Neural crest cell (in vitro differentiated cells): ENCODE measurements at regions not wholly inside any gene's neighbourhood (a gene's known extent, or its start where the extent isn't known, plus 50 kb on each side); places are given as distances from the start of the nearest gene placed in this dataset.

ENCODE experiments used
- DNase-seq: peaks from one replicate; pipeline ENCODE4 v3.0.0; 2021; ENCODE audit warnings: low read depth, mixed read lengths, low spot score
- H3K27ac Mint-ChIP-seq: one replicate; pipeline ENCODE4 v1.8.0; 2021; ENCODE audit warnings: mild to moderate bottlenecking, mixed read lengths; ENCODE audit not compliant: unreplicated experiment
- H3K27me3 Mint-ChIP-seq: 2 replicates; pipeline ENCODE4 v1.8.0; 2021; ENCODE audit warnings: low read depth, mild to moderate bottlenecking, mixed read lengths
- H3K36me3 Mint-ChIP-seq: 2 replicates; pipeline ENCODE4 v1.8.0; 2021; ENCODE audit warnings: low read depth, mild to moderate bottlenecking, mixed read lengths
- H3K4me1 Mint-ChIP-seq: 2 replicates; pipeline ENCODE4 v1.8.0; 2021; ENCODE audit warnings: mixed read lengths
- H3K4me3 Mint-ChIP-seq: one replicate; pipeline ENCODE4 v1.8.0; 2021; ENCODE audit warnings: mild to moderate bottlenecking, mixed read lengths
- H3K9me3 Mint-ChIP-seq: 2 replicates; pipeline ENCODE4 v1.8.0; 2021; ENCODE audit warnings: mixed read lengths
- TF ChIP-seq, protein P1 (sequence below): fragments of 200-600 bp; sonication (generic); conservative IDR thresholded peaks from 2 replicates; pipeline ENCODE4 v1.5.0; 2021; ENCODE audit warnings: antibody characterized with exemption, mild to moderate bottlenecking

DNA sequence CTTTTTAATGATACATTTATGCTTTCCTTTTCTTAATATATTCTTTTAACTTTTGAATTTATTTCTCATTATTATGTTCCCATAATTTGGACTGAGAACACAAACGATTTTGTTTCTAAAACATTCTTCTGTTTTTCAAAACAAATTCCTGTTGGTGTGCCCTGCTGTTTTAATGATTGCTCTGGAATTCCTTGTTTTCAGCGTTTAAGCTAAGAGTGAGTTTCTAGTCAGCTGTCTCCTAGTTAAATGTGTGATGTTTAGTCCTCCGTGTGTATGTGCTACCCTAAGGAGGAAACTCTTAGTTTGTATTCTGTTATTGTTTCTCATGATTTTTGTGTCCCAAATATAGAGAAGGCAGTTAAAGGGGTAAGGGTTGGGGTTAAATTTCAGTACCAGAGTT, 306.1 kb upstream of the RGS17 start:
- Mint-ChIP-seq H3K9me3 (no peaks in the 10 kb centered on the region), H3K4me3 (no peak overlapping the region), H3K27ac (peak overlapping the region; percentile 47), H3K27me3 (no peaks in the 10 kb centered on the region), H3K4me1 (peaks cover 4% of the 10 kb centered on the region), H3K36me3 (no peaks in the 10 kb centered on the region)
- TF ChIP-seq, protein P1, sequence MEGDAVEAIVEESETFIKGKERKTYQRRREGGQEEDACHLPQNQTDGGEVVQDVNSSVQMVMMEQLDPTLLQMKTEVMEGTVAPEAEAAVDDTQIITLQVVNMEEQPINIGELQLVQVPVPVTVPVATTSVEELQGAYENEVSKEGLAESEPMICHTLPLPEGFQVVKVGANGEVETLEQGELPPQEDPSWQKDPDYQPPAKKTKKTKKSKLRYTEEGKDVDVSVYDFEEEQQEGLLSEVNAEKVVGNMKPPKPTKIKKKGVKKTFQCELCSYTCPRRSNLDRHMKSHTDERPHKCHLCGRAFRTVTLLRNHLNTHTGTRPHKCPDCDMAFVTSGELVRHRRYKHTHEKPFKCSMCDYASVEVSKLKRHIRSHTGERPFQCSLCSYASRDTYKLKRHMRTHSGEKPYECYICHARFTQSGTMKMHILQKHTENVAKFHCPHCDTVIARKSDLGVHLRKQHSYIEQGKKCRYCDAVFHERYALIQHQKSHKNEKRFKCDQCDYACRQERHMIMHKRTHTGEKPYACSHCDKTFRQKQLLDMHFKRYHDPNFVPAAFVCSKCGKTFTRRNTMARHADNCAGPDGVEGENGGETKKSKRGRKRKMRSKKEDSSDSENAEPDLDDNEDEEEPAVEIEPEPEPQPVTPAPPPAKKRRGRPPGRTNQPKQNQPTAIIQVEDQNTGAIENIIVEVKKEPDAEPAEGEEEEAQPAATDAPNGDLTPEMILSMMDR, result no peak
- DNase-seq, result no peak

DNA sequence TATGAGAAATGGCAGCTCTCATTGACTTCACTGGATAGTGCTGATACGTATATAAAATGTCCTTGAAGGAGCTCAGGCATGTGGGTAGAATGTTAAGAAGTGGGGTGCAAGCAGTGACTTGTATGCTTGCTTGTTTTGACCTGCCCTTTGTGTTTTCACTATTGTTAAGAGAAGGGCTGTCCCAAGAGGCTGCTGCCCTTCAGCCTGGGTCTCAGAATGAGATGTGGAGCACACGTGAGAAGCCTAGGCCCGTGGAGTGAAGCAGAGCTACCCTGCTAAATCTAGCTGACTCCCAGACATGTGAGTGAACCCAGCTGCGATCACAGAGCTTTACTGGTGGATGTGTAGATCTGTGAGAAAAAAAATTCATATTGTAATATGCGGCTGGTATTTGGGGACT, 305.3 kb upstream of the RGS17 start:
- Mint-ChIP-seq H3K36me3 (no peaks in the 10 kb centered on the region), H3K27ac (no peak overlapping the region), H3K4me1 (peaks cover 4% of the 10 kb centered on the region), H3K27me3 (no peaks in the 10 kb centered on the region), H3K4me3 (no peak overlapping the region), H3K9me3 (no peaks in the 10 kb centered on the region)
- DNase-seq, result no peak
- TF ChIP-seq, protein P1, result no peak

DNA sequence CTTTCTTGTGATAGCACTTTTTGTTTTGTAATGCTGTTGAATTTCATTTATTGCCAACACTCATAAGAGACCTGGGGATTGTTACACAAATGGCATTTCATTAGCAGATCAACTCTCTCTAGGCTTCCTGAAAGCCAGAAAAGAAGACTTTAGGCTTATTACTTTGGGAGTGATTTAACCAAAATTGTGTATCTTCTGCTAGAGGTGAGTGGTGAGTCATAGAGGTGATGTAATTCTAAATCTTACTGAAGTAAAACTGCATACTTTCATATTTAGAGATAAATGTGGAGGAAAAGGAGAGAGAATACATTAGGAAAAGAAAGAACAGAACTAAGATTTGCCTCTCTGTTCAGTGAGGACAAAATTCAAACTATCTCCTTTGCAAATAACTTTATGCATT, 304.7 kb upstream of the RGS17 start:
- no peak overlapping the region for H3K27ac Mint-ChIP-seq
- DNase-seq, result no peak
- no peaks in the 10 kb centered on the region for H3K36me3 Mint-ChIP-seq
- H3K27me3 Mint-ChIP-seq, result no peaks in the 10 kb centered on the region
- H3K4me3 Mint-ChIP-seq, result no peak overlapping the region
- peaks cover 4% of the 10 kb centered on the region for H3K4me1 Mint-ChIP-seq
- H3K9me3 Mint-ChIP-seq, result no peaks in the 10 kb centered on the region
- TF ChIP-seq, protein P1, result no peak

DNA sequence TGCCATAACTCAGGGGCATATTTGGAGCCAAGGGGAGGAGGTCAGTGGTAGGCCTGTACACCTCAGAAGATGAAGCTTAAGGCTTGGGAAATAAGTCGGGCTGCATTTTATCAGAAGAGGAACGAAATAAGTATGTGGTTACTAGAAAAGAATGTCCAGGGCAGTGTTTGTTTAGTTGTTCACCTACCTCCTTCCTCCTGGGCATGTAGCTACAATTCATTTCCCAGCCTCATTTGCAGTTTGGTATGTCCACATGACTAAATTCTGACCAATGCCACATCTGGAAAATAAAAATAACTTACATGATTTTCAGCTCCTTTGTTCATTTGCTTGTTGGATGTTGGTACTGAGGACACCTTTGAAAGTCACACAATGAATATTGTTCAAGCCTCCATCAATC, 294.5 kb upstream of the RGS17 start:
- H3K36me3 Mint-ChIP-seq, result no peaks in the 10 kb centered on the region
- H3K4me1 Mint-ChIP-seq, result no peaks in the 10 kb centered on the region
- H3K4me3 Mint-ChIP-seq, result no peak overlapping the region
- H3K9me3 Mint-ChIP-seq, result peaks cover 16% of the 10 kb centered on the region
- no peak for DNase-seq
- no peaks in the 10 kb centered on the region for H3K27me3 Mint-ChIP-seq
- TF ChIP-seq, protein P1, result no peak
- no peak overlapping the region for H3K27ac Mint-ChIP-seq

DNA sequence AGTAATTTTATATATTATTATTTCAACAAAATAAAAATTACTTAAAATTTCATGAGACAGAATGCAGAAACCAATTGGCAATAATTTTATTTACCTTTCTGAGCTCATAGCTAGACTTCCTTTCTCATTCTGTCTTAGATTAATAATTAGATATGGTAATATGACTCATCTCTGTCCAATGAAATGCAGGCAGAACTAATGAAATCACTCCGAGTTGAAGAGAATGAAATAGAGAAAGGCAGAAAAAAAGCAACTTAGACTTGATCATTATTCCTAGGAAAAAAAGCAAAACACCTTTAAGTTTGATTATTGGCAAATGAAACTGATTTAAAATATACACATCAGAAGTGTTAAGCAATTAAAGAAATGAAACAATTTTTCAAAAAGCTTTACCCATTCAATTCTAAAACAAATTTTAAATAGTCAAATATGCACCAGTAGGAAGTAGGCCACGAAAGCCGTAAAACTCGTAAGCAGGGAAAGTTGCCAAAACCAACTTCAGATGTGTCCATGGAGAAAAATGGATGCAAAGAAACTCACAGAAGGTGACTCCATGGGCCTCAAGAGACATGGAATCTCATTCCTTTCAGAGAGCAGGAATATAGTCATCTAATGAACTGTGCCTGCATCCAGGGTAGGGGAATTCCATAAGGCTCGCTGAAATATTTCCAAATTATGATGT, 293.8 kb upstream of the RGS17 start:
- H3K9me3 Mint-ChIP-seq, result peaks cover 13% of the 10 kb centered on the region
- no peaks in the 10 kb centered on the region for H3K36me3 Mint-ChIP-seq
- H3K4me1 Mint-ChIP-seq, result no peaks in the 10 kb centered on the region
- TF ChIP-seq, protein P1, result no peak
- H3K27me3 Mint-ChIP-seq, result no peaks in the 10 kb centered on the region
- H3K27ac Mint-ChIP-seq, result no peak overlapping the region
- no peak overlapping the region for H3K4me3 Mint-ChIP-seq
- no peak for DNase-seq
